ENCODE measurements at regions not wholly inside any gene's neighbourhood (a gene's known extent, or its start where the extent isn't known, plus 50 kb on each side); places are given as distances from the start of the nearest gene placed in this dataset.
"Not testable (repeated sequence)": the region's sequence is repeated elsewhere in the genome, so short reads cannot be mapped to it uniquely, and the experiment has no call there.

- no peak for TF ChIP-seq CTCF (IDR thresholded peaks at IDR 0.05; ENCODE audit: low read depth, low read length)
- no peak for DNase-seq (ENCODE audit: low read depth, low spot score)
- in situ Hi-C loops (cut with HindIII; ENCODE audit: low sequenced_read_pairs) = no loop called here
- H3K4me3 ChIP-seq (ENCODE audit: low read depth, low read length) = no peak overlapping the region
Measured at GRCh38 chr6:112936079-112936472, 588.9 kb downstream of the RFPL4B start.

- no peak overlapping the region for H3K4me3 ChIP-seq (ENCODE audit: low read depth, low read length)
- no peak for TF ChIP-seq CTCF (IDR thresholded peaks at IDR 0.05; ENCODE audit: low read depth, low read length)
- in situ Hi-C loops (cut with HindIII; ENCODE audit: low sequenced_read_pairs) = no loop called here
- peak; percentile 79 for DNase-seq (ENCODE audit: low read depth, low spot score)
Measured at GRCh38 chr6:112936504-112936903, 589.4 kb downstream of the RFPL4B start.

- in situ Hi-C loops (cut with HindIII; ENCODE audit: low sequenced_read_pairs); DNase-seq (ENCODE audit: low read depth, low spot score); H3K4me3 ChIP-seq (ENCODE audit: low read depth, low read length): not testable (repeated sequence)
Measured at GRCh38 chr6:112937690-112938089, 590.6 kb downstream of the RFPL4B start.

GRCh38 chr6:112938650-112939049 is 591.5 kb downstream of the RFPL4B start:
- no peak for TF ChIP-seq CTCF (IDR thresholded peaks at IDR 0.05; ENCODE audit: low read depth, low read length)
- in situ Hi-C loops (cut with HindIII; ENCODE audit: low sequenced_read_pairs) = no loop called here
- H3K4me3 ChIP-seq (ENCODE audit: low read depth, low read length) = no peak overlapping the region
- no peak for DNase-seq (ENCODE audit: low read depth, low spot score)

- TF ChIP-seq CTCF (IDR thresholded peaks at IDR 0.05; ENCODE audit: low read depth, low read length) = no peak
- DNase-seq (ENCODE audit: low read depth, low spot score) = no peak
- in situ Hi-C loops (cut with HindIII; ENCODE audit: low sequenced_read_pairs) = no loop called here
- H3K4me3 ChIP-seq (ENCODE audit: low read depth, low read length) = no peak overlapping the region
Measured at GRCh38 chr6:112939563-112939962, 592.4 kb downstream of the RFPL4B start.

GRCh38 chr6:112941613-112942012 is 594.5 kb downstream of the RFPL4B start:
- no peak for TF ChIP-seq CTCF (IDR thresholded peaks at IDR 0.05; ENCODE audit: low read depth, low read length)
- H3K4me3 ChIP-seq (ENCODE audit: low read depth, low read length) = no peak overlapping the region
- in situ Hi-C loops (cut with HindIII; ENCODE audit: low sequenced_read_pairs) = no loop called here
- DNase-seq (ENCODE audit: low read depth, low spot score) = no peak

GRCh38 chr6:112946051-112946450 is 598.9 kb downstream of the RFPL4B start:
- TF ChIP-seq CTCF (IDR thresholded peaks at IDR 0.05; ENCODE audit: low read depth, low read length) = no peak
- DNase-seq (ENCODE audit: low read depth, low spot score) = peak; percentile 53
- in situ Hi-C loops (cut with HindIII; ENCODE audit: low sequenced_read_pairs) = no loop called here
- no peak overlapping the region for H3K4me3 ChIP-seq (ENCODE audit: low read depth, low read length)

All from astrocyte of the spinal cord (primary cell).